ENCODE measurements at regions not wholly inside any gene's neighbourhood (a gene's known extent, or its start where the extent isn't known, plus 50 kb on each side); places are given as distances from the start of the nearest gene placed in this dataset.

- TF ChIP-seq PRDM15 (CRISPR knock-in tag; IDR thresholded peaks at IDR 0.05) (no peak), NFYB (IDR thresholded peaks at IDR 0.05; ENCODE audit: insufficient read depth, low read depth, low read length) (no peak), KAT2A (conservative IDR thresholded peaks at IDR 0.05; ENCODE audit: control insufficient read depth, low read depth, low read length) (no peak), NR2C2 (IDR thresholded peaks at IDR 0.05; ENCODE audit: borderline replicate concordance, control insufficient read depth, insufficient read length, low read depth) (no peak), ZBED1 (IDR thresholded peaks at IDR 0.05; ENCODE audit: borderline replicate concordance) (no peak), ESRRA (IDR thresholded peaks at IDR 0.05; ENCODE audit: low read length) (no peak), TAF1 (IDR thresholded peaks at IDR 0.05; ENCODE audit: borderline replicate concordance, low read depth, low read length) (no peak)
Observed at GRCh38 chr13:82938644-82939043, 943.6 kb downstream of the SLITRK1 start (continued).

GRCh38 chr13:82934000-82934399 is 948.3 kb downstream of the SLITRK1 start:
- FAIRE-seq (no peak), ATAC-seq (no peak), DNase-seq (ENCODE audit: low read depth, low spot score) (no peak)
- Histone ChIP-seq H3K27me3 (replicated peaks in 1 of 2; ENCODE audit: control insufficient read depth in 2 of 2, insufficient read depth in 2 of 2, low read length in 1 of 2) (no peaks in the 10 kb centered on the region), H3K79me2 (ENCODE audit: control insufficient read depth, insufficient read depth, low read length) (no peaks in the 10 kb centered on the region), H3K27ac (ENCODE audit: control insufficient read depth, insufficient read depth) (no peak overlapping the region), H2AFZ (ENCODE audit: control insufficient read depth, low read depth, low read length) (no peak overlapping the region), H3K4me3 (no peak overlapping the region), H3K9me3 (replicated peaks; ENCODE audit: control insufficient read depth, insufficient read depth, low read length) (no peaks in the 10 kb centered on the region), H3K36me3 (ENCODE audit: control insufficient read depth in 2 of 2, insufficient read depth in 2 of 2, low read length in 1 of 2) (no peaks in the 10 kb centered on the region), H3K9ac (ENCODE audit: control insufficient read depth, insufficient read depth, low read length) (no peak overlapping the region), H3K4me2 (ENCODE audit: control insufficient read depth, insufficient read depth) (no peak overlapping the region), H4K20me1 (ENCODE audit: control insufficient read depth, insufficient read depth) (no peaks in the 10 kb centered on the region), H3K4me1 (ENCODE audit: control insufficient read depth, insufficient read depth, low read length) (no peaks in the 10 kb centered on the region)
- ChIA-PET SMC1A (ENCODE audit: uncharacterized antibody, unreplicated experiment) (interaction anchor here (0.6 to 1.1 kb wide), 2 partner anchors 20 to 322 kb away, joined by 3 read pairs; no protein-coding TSS in a partner anchor), CTCF (no interaction called here), POLR2A (no interaction called here), RAD21 (ENCODE audit: unreplicated experiment) (no interaction called here)
- intact Hi-C loops (cut with micrococcal nuclease; ENCODE audit: unreplicated experiment) (no loop called here), in situ Hi-C loops (cut with MboI) (no loop called here)
- 0% methylated on average over 2 of the region's 2 CpGs for WGBS (ENCODE audit: insufficient coverage, insufficient replicate concordance, low lambda C conversion rate, missing lambda C conversion rate)
- BruUV-seq (replicated peaks) = no TSS peak
- TF ChIP-seq EGR1 (IDR thresholded peaks at IDR 0.05; ENCODE audit: borderline replicate concordance in 1 of 2, low read depth in 2 of 2, low read length in 2 of 2) = no peak
- no peak for TF ChIP-seq MYC (IDR thresholded peaks at IDR 0.05; ENCODE audit: insufficient read depth, insufficient read length, insufficient replicate concordance, low read length, severe bottlenecking)
- no peak for TF ChIP-seq NFYA (IDR thresholded peaks at IDR 0.05; ENCODE audit: borderline replicate concordance, low read depth, low read length)
- TF ChIP-seq POLR2A (IDR thresholded peaks at IDR 0.05; ENCODE audit: low read depth, low read length) = no peak
- TF ChIP-seq RB1 (IDR thresholded peaks at IDR 0.05; ENCODE audit: borderline replicate concordance) = no peak
- TF ChIP-seq MAX (IDR thresholded peaks at IDR 0.05; ENCODE audit: low read depth, low read length) = no peak
- no peak for TF ChIP-seq MXI1 (IDR thresholded peaks at IDR 0.05; ENCODE audit: low read depth, low read length)
- TF ChIP-seq CHD1 (IDR thresholded peaks at IDR 0.05; ENCODE audit: low read depth, low read length) = no peak
- TF ChIP-seq FOS (IDR thresholded peaks at IDR 0.05; ENCODE audit: borderline replicate concordance, extremely low read depth, insufficient read length) = no peak
- no peak for TF ChIP-seq SIN3A (IDR thresholded peaks at IDR 0.05; ENCODE audit: low read depth, low read length)
- TF ChIP-seq MLLT1 (IDR thresholded peaks at IDR 0.05) = no peak
- TF ChIP-seq USF1 (IDR thresholded peaks at IDR 0.05; ENCODE audit: borderline replicate concordance, extremely low read length, insufficient read depth, low read depth, low read length) = no peak

Measured in GM12878 (cell line).